NOMO-1 (cell line): ENCODE measurements at regions not wholly inside any gene's neighbourhood (a gene's known extent, or its start where the extent isn't known, plus 50 kb on each side); places are given as distances from the start of the nearest gene placed in this dataset.
"Not testable (repeated sequence)": the region's sequence is repeated elsewhere in the genome, so short reads cannot be mapped to it uniquely, and the experiment has no call there.

Experiments used
- DNase-seq, 2 experiments: peaks; one replicate each; lab custom pipeline; 2025; ENCODE audit not compliant: unreplicated experiment in 2 of 2; lab: John Stamatoyannopoulos, UW

GRCh38 chr16:88199296-88200153, 183.2 kb upstream of the ZNF469 start:
- not testable (repeated sequence) for DNase-seq

DNA sequence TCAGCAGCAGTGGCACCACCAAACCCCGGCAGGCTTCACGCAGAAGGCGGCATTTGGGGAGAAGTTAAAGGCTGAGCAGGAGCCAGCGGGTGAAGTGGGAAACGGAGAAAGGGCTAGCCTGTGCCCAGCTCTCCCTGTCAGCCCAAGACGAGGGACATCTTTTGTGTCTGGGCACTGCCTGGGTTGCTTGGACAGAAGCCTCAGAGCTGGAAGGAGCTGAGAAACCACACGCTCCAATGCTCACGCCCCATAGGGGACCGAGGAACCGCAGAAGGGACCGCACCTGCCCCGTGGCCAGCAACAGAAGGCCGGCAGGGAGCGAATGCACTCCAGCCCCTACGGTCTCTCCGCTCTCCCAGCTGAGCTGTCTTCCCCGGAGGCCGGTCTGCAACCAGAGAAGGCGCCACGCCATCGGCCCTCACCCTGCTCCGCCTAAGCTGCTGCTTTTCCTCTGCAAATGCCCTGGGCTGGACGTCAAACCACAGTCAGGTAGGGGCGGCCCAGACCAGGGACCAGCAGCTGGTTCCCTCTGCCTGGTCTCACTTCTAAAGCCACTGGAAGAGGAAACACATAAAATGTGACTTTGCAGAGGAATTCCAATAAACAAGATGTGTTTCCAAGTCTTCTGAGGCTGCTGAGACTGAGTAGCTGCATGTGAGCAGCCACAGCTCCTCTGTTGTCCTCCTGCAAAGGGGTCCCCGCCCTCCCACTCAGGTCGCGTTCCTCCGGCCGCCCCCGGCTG, 182.4 kb upstream of the ZNF469 start:
- not testable (repeated sequence) for DNase-seq

- DNase-seq = no peak
Observed at GRCh38 chr16:88200896-88201185, 181.9 kb upstream of the ZNF469 start.

GRCh38 chr16:88201611-88202010, 181.1 kb upstream of the ZNF469 start:
- DNase-seq = not testable (repeated sequence)

DNA sequence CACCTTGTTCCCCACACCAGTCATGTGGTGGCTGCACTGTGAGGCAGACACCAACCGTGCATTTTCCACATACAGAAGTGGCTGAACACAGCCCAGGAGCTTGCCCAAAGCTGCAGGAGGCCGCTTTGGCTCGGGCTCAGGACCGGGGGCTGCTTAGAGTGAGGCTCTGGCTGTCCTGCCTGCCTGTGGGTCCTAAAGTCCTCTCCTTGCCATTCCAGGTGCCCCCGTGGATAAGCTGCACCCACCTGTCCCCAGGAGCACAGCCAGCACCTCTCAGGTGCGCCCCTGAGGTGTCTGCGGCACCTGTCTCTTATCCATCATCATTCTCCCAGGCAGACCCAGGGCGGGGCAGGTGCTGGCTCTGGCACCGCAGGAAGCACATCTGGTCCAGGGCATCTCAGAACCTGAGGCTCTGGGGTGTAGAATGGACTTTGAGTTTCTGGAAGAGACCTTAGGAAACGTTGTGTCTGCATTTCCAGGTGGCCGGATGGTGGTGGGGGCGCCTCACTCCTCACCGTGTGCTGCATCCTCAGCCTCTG, 180.5 kb upstream of the ZNF469 start:
- DNase-seq = no peak

- DNase-seq = not testable (repeated sequence)
Observed at GRCh38 chr16:88202856-88203681, 179.7 kb upstream of the ZNF469 start.

DNA sequence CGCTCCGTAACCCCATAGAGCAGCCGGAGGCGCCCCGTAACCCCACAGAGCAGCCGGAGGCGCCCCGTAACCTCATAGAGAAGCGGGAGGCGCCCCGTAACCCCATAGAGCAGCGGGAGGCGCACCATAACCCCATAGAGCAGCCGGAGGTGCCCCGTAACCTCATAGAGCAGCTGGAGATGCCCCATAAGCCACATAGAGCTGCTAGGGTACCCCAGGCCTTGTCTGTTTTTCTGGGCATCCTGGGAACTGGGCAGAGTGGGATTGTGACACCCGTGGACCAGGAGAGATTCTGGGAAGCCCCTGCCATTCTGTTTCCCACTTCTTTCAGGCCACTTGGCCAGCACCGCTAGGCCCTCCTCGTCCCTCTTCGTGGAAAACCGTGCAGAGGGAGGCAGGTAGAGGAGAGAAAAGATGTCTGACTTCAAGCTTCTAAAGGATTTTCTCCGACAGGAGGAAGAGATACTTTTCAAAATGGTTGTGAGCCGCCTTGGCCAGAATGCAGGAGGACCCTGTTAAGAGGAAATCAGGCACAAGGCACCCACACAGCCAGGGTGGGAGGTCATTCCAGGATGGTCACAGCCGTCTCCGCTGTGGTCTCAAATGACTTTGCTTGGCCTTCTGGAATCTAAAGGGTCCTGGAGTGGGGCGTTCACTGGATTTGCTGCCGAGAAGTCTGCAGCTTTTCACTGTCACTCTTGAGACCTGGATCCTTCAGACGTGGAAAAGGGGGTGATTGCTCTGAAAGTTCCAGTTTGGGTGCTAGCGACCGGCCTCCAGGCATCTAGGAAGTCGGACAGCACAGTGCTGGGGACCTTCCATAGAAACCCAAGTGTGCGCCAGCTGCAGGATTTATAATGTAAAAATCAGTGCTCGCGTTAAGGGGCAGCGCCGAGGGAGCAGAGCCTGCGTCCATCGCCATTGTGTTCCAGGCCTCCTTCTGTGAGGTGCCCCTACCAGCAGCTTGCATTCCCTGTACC, 178.3 kb upstream of the ZNF469 start:
- DNase-seq = not testable (repeated sequence)

GRCh38 chr16:88205482-88205881, 177.3 kb upstream of the ZNF469 start:
- not testable (repeated sequence) for DNase-seq

- not testable (repeated sequence) for DNase-seq
Observed at GRCh38 chr16:88206006-88206405, 176.8 kb upstream of the ZNF469 start.

GRCh38 chr16:88206516-88206915, 176.2 kb upstream of the ZNF469 start:
- DNase-seq = not testable (repeated sequence)

DNA sequence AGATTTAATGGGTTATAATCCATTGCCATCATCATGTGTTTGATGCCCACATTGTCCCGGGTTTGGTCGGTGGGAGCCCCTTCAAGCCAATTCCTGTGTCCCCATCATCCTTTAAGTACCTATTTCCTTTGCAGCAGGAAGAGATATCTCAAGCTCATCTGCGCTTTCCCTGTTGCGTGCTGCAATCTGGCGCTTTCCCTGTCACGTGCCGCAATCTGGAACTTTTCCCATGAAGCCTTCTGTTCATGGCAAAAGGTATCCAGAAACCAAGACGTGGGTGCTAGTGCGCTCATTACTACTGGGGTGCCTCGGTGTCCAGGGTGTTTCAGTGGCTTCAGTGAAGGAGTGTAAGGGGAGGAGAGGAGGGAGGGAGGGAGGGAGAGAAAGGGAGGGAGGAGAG, 174.6 kb upstream of the ZNF469 start:
- DNase-seq = no peak

GRCh38 chr16:88208776-88209175, 174.0 kb upstream of the ZNF469 start:
- not testable (repeated sequence) for DNase-seq

- DNase-seq = not testable (repeated sequence)
Observed at GRCh38 chr16:88209579-88209978, 173.2 kb upstream of the ZNF469 start.

DNA sequence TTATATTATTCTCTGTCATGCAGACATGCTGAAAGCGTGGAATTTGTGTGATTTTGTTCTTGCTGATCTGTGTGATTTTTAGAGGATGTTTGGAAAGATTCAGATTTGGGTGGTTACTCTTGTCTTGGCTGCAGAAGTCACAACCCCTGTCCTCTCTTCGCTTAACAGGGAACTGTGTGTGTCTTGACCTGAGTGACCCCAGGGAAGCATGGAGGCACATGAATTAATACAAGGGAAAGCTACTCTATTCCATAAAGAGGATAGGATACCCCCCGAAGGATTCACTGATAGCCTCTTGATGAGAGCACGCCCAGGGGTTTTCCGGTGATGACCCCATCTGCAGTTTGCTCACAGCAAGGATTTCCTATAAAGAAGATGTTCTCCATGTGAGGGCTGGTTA, 168.8 kb upstream of the ZNF469 start:
- DNase-seq = not testable (repeated sequence)

DNA sequence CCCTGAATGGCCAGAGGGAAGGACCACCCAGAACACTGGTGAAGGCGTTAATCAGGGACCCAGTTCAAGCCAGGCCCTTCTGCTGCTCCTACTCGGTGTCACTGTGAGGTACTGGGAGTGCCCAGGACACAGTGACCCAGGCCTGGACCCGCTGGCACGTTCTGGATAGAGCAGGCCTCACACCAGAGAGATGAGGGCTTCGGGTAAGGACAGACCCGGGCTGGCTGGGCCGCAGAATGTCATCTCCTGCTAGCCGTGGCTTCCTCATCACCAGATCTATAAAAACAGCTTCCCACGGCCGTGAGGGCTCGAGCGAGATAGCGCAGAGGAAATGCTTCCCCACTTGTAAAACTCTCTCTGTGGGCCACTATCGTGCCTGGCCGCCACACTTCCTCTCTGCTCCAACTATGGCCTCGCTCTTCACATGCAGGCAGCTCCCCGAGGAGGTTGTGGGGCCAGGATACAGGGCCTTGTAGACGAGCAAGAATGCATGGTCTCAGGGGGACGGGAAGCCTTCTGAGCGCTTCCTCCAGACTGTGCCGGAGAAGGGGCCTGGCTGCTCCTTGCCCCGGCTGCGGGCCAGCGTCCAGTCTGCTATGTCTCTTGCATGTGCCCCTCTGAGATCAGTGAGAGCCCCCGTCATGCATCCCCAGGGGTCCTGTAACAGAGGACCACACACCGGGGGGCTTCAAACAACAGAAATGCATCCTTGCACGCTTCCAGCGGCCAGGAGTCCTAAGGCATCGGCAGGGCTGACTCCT, 161.6 kb upstream of the ZNF469 start:
- not testable (repeated sequence) for DNase-seq

DNA sequence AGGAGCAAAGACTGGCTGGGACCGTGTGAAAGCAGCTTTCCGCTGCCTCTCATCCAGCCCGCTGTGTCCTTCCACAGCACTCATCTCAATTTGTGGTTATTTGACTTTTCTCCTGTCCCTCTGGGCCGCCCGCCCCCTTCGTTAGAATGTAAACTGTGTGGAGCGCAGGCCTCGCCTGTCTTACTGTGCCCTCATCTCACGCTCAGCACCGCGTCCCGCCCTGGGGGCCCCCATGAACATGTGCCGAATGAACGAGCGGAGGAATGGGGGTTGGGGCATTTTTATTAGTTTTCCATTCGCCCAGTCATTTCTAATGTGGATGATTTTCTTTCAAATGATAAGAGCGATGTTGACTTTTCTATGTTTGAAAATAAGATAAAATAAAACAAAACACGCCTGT, 159.1 kb upstream of the ZNF469 start:
- not testable (repeated sequence) for DNase-seq

DNA sequence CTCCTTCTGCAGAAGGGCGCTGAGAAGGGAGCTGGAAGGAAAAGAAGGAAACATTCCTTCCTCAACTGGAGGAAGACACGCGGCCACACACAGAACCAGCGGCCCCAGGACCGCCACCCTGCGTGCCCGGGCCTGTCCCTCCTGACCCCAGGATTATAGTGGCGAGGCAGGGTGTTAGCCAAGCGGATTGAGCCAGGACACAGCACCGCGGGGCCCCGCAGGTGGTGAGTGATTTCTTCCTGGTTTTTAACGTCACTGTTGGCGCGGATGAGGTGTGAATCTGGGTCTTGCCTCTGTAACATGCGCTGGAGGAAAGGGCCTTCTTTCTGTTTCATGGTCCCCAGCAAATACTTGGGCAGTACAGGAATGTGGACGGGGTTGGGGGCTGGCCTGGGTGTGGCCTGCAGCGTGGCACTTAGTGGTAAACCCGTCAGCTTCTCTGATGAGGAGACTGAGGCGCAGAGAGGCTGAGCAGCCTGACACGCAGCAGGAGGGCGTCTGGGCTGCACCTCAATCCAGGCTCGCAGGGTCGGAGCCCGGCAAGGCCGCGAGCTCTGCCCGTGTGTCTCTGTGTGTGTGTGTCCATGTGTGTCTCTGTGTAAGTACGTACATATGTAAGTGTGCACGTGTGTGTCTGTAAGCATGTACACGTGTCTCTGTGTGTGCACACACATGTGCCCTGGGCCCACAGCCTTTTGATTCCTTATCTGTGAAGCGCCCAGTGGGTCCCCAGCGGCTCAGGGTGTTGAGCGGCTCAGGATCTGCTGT, 158.4 kb upstream of the ZNF469 start:
- DNase-seq = not testable (repeated sequence)

- DNase-seq = not testable (repeated sequence)
Observed at GRCh38 chr16:88225640-88226230, 157.0 kb upstream of the ZNF469 start.
